WTC11 (cell line): ENCODE measurements at regions not wholly inside any gene's neighbourhood (a gene's known extent, or its start where the extent isn't known, plus 50 kb on each side); places are given as distances from the start of the nearest gene placed in this dataset.

Experiments
- ATAC-seq: fragments of 200-7000 bp; cut with Tn5 transposase; 2 replicates; pipeline ENCODE4 v1.10.0; 2021; ENCODE audit warnings: mild to moderate bottlenecking, moderate library complexity
- CTCF ChIA-PET: fragments of 300-600 bp; sonication (Branson Sonifier 250); formaldehyde crosslinking; loops from one replicate; lab custom pipeline; 2021; ENCODE audit warnings: antibody characterized with exemption; lab: Charles Lee
- POLR2A ChIA-PET: fragments of 350-600 bp; sonication (Branson Sonifier 250); formaldehyde crosslinking; loops from one replicate; lab custom pipeline; 2021; ENCODE audit warnings: antibody characterized with exemption; lab: Charles Lee
- DNase-seq: peaks from one replicate; pipeline ENCODE4 v3.0.0; 2021; ENCODE audit warnings: low spot score
- H3K27ac Mint-ChIP-seq: 2 replicates; pipeline ENCODE4 v1.8.0; 2021; ENCODE audit warnings: mixed read lengths
- H3K27me3 Mint-ChIP-seq: 2 replicates; pipeline ENCODE4 v1.8.0; 2021; ENCODE audit warnings: low read depth, mild to moderate bottlenecking, moderate library complexity, mixed read lengths
- H3K36me3 Mint-ChIP-seq: 2 replicates; pipeline ENCODE4 v1.8.0; 2021; ENCODE audit warnings: mixed read lengths
- H3K4me1 Mint-ChIP-seq: 2 replicates; pipeline ENCODE4 v1.8.0; 2022; ENCODE audit warnings: mixed read lengths
- H3K4me3 Mint-ChIP-seq: 2 replicates; pipeline ENCODE4 v1.8.0; 2021; ENCODE audit warnings: mild to moderate bottlenecking, moderate library complexity, mixed read lengths
- H3K9me3 Mint-ChIP-seq: 2 replicates; pipeline ENCODE4 v1.8.0; 2021; ENCODE audit warnings: mixed read lengths
- ATF1 ChIP-seq: sonication (generic); formaldehyde crosslinking; IDR thresholded peaks from 2 replicates; pipeline ENCODE4 v1.8.1; 2023; ENCODE audit warnings: mild to moderate bottlenecking, moderate library complexity, missing genetic modification reagents
- ATF3 ChIP-seq: sonication (generic); formaldehyde crosslinking; conservative IDR thresholded peaks from 2 replicates; pipeline ENCODE4 v1.8.1; 2022; ENCODE audit warnings: mild to moderate bottlenecking, missing genetic modification reagents
- E2F4 ChIP-seq: sonication (generic); formaldehyde crosslinking; IDR thresholded peaks from 2 replicates; pipeline ENCODE4 v1.8.1; 2022; ENCODE audit warnings: low read depth, mild to moderate bottlenecking, moderate library complexity, missing genetic modification reagents, borderline replicate concordance
- E2F5 ChIP-seq: sonication (generic); formaldehyde crosslinking; IDR thresholded peaks from 2 replicates; pipeline ENCODE4 v1.8.1; 2022; ENCODE audit warnings: mild to moderate bottlenecking, moderate library complexity, missing genetic modification reagents
- ESRRA ChIP-seq: sonication (generic); formaldehyde crosslinking; IDR thresholded peaks from 2 replicates; pipeline ENCODE4 v1.8.1; 2022; ENCODE audit warnings: mild to moderate bottlenecking, missing genetic modification reagents, borderline replicate concordance
- ETV6 ChIP-seq: sonication (generic); formaldehyde crosslinking; IDR thresholded peaks from 2 replicates; pipeline ENCODE4 v1.8.1; 2022; ENCODE audit warnings: mild to moderate bottlenecking, missing genetic modification reagents
- HMGA2 ChIP-seq: fragments of 250-450 bp; sonication (Bioruptor Pico); IDR thresholded peaks from 2 replicates; pipeline ENCODE4 v1.4.0; 2021; ENCODE audit warnings: mild to moderate bottlenecking, moderate library complexity
- JUN ChIP-seq: sonication (generic); formaldehyde crosslinking; IDR thresholded peaks from 2 replicates; pipeline ENCODE4 v1.8.0; 2023; ENCODE audit warnings: mild to moderate bottlenecking, missing genetic modification reagents
- MXD4 ChIP-seq: fragments of 250-450 bp; sonication (Bioruptor Pico); IDR thresholded peaks from 2 replicates; pipeline ENCODE4 v1.8.0; 2021; ENCODE audit warnings: mild to moderate bottlenecking, moderate library complexity, borderline replicate concordance
- NFE2L1 ChIP-seq: sonication (generic); formaldehyde crosslinking; IDR thresholded peaks from 2 replicates; pipeline ENCODE4 v1.8.1; 2023; ENCODE audit warnings: missing genetic modification reagents
- NFYB ChIP-seq: sonication (generic); formaldehyde crosslinking; conservative IDR thresholded peaks from 2 replicates; pipeline ENCODE4 v1.8.0; 2022; ENCODE audit warnings: low read depth, missing genetic modification reagents
- SMAD3 ChIP-seq: sonication (generic); formaldehyde crosslinking; IDR thresholded peaks from 2 replicates; pipeline ENCODE4 v1.8.0; 2022; ENCODE audit warnings: missing genetic modification reagents, mild to moderate bottlenecking, borderline replicate concordance
- STAT6 ChIP-seq: sonication (generic); formaldehyde crosslinking; conservative IDR thresholded peaks from 2 replicates; pipeline ENCODE4 v1.8.1; 2023; ENCODE audit warnings: mild to moderate bottlenecking, low read depth, missing genetic modification reagents, moderate library complexity
- TEAD1 ChIP-seq: sonication (generic); formaldehyde crosslinking; IDR thresholded peaks from 2 replicates; pipeline ENCODE4 v1.8.0; 2022; ENCODE audit warnings: mild to moderate bottlenecking, missing genetic modification reagents
- ZNF317 ChIP-seq: sonication (generic); formaldehyde crosslinking; IDR thresholded peaks from 2 replicates; pipeline ENCODE4 v1.8.1; 2023; ENCODE audit warnings: low read depth, mild to moderate bottlenecking, moderate library complexity, missing genetic modification reagents, borderline replicate concordance
- TF ChIP-seq, protein P1 (sequence below): sonication (generic); formaldehyde crosslinking; IDR thresholded peaks from 2 replicates; pipeline ENCODE4 v1.8.0; 2022; ENCODE audit warnings: missing genetic modification reagents

DNA sequence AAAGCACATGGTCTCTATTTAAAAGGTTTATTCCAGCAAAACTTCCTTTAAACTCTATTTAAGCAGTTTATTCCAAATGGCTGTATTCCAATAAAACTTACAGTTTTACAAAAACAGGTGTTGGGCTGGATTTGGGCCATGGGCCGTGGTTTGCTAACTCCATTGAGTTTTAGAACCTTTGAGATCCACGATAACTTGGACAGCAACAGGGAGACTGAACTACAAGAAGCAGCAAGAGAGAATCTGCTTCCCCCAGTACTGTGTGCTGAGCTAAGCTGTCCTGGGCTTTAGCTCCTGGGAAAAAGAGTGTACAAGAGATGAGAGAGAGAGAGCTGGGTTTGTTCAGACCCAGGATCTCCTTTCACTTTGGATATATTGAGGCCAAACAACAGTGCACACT is 204.0 kb upstream of the CELF2 start:
- DNase-seq (no peak), ATAC-seq (no peak)
- Mint-ChIP-seq H3K9me3 (peaks cover 37% of the 10 kb centered on the region), H3K4me1 (peaks cover 8% of the 10 kb centered on the region), H3K27ac (no peak overlapping the region; the same call in 1 of the 2 replicates), H3K27me3 (0 out of 2 replicates have a peak, but pooled peaks cover 3% of the 10 kb centered on the region), H3K36me3 (peaks cover 3% of the 10 kb centered on the region; the same call in 1 of the 2 replicates), H3K4me3 (no peak overlapping the region)
- POLR2A ChIA-PET = no interaction called here
- TF ChIP-seq STAT6 (CRISPR knock-in tag) (no peak), E2F5 (CRISPR knock-in tag) (no peak), ESRRA (CRISPR knock-in tag) (no peak), ETV6 (no peak), HMGA2 (CRISPR knock-in tag) (no peak), NFYB (CRISPR knock-in tag) (no peak), ATF1 (CRISPR knock-in tag) (no peak), MXD4 (CRISPR knock-in tag) (no peak), ATF3 (no peak), SMAD3 (CRISPR knock-in tag) (no peak), E2F4 (CRISPR knock-in tag) (no peak), NFE2L1 (no peak), TEAD1 (CRISPR knock-in tag) (no peak), JUN (CRISPR knock-in tag) (no peak)
- CTCF ChIA-PET = no interaction called here

GRCh38 chr10:10814069-10814468 is 203.6 kb upstream of the CELF2 start:
- H3K4me1 Mint-ChIP-seq = peaks cover 5% of the 10 kb centered on the region
- ChIA-PET POLR2A (no interaction called here), CTCF (no interaction called here)
- H3K4me3 Mint-ChIP-seq = no peak overlapping the region
- TF ChIP-seq NFYB (CRISPR knock-in tag) (no peak), STAT6 (CRISPR knock-in tag) (no peak), ZNF317 (no peak)
- TF ChIP-seq, protein P1, sequence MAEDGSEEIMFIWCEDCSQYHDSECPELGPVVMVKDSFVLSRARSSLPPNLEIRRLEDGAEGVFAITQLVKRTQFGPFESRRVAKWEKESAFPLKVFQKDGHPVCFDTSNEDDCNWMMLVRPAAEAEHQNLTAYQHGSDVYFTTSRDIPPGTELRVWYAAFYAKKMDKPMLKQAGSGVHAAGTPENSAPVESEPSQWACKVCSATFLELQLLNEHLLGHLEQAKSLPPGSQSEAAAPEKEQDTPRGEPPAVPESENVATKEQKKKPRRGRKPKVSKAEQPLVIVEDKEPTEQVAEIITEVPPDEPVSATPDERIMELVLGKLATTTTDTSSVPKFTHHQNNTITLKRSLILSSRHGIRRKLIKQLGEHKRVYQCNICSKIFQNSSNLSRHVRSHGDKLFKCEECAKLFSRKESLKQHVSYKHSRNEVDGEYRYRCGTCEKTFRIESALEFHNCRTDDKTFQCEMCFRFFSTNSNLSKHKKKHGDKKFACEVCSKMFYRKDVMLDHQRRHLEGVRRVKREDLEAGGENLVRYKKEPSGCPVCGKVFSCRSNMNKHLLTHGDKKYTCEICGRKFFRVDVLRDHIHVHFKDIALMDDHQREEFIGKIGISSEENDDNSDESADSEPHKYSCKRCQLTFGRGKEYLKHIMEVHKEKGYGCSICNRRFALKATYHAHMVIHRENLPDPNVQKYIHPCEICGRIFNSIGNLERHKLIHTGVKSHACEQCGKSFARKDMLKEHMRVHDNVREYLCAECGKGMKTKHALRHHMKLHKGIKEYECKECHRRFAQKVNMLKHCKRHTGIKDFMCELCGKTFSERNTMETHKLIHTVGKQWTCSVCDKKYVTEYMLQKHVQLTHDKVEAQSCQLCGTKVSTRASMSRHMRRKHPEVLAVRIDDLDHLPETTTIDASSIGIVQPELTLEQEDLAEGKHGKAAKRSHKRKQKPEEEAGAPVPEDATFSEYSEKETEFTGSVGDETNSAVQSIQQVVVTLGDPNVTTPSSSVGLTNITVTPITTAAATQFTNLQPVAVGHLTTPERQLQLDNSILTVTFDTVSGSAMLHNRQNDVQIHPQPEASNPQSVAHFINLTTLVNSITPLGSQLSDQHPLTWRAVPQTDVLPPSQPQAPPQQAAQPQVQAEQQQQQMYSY (CRISPR knock-in tag) = no peak
- 0 out of 2 replicates have a peak, but pooled peaks cover 3% of the 10 kb centered on the region for H3K27me3 Mint-ChIP-seq
- DNase-seq (no peak), ATAC-seq (no peak)
- H3K36me3 Mint-ChIP-seq = peaks cover 3% of the 10 kb centered on the region; the same call in 1 of the 2 replicates
- peaks cover 37% of the 10 kb centered on the region for H3K9me3 Mint-ChIP-seq
- H3K27ac Mint-ChIP-seq = no peak overlapping the region; the same call in 1 of the 2 replicates
